Mucosa of descending colon (tissue), 3 donors: ENCODE measurements at regions not wholly inside any gene's neighbourhood (a gene's known extent, or its start where the extent isn't known, plus 50 kb on each side); places are given as distances from the start of the nearest gene placed in this dataset.
"Not testable (repeated sequence)": the region's sequence is repeated elsewhere in the genome, so short reads cannot be mapped to it uniquely, and the experiment has no call there.

ENCODE experiments used
- ATAC-seq: fragments of 200-7000 bp; cut with Tn5 transposase; one replicate; pipeline ENCODE4 v1.9.1; 2020; ENCODE audit warnings: mild to moderate bottlenecking, moderate library complexity
- DNase-seq, 3 donors: peaks; one replicate each; pipeline ENCODE4 v3.0.0-alpha.2; 2020
- H3K36me3 ChIP-seq: fragments of 200-600 bp; one replicate; pipeline ENCODE4 v1.8.0; 2021; ENCODE audit warnings: low read depth, mild to moderate bottlenecking
- H3K4me1 ChIP-seq: fragments of 200-600 bp; one replicate; pipeline ENCODE4 v1.8.0; 2021; ENCODE audit warnings: low read depth, mild to moderate bottlenecking
- H3K4me3 ChIP-seq: fragments of 200-600 bp; one replicate; pipeline ENCODE4 v1.8.0; 2021; ENCODE audit warnings: mild to moderate bottlenecking
- H3K9me3 ChIP-seq: fragments of 200-600 bp; one replicate; pipeline ENCODE4 v1.8.0; 2021; ENCODE audit warnings: mild to moderate bottlenecking
- intact Hi-C, 2 donors: fragments of 100-400 bp; cut with DNase I in 1 of 2; cut with micrococcal nuclease in 1 of 2; formaldehyde crosslinking; loops; one replicate each; pipeline versions ENCODE4 v1.11.0 to v1.11.1; 2022; cut with DNase I, micrococcal nuclease
- donor health status: DM: no; HTN: no; CAD: no; lungs with moderate emphysema.
- donor health status: DM: no; HTN: no; CAD: no.
- donor health status: DM: no; HTN: yes; CAD: no.

- ATAC-seq, H3K9me3 ChIP-seq, H3K4me1 ChIP-seq, DNase-seq, H3K36me3 ChIP-seq, intact Hi-C loops, H3K4me3 ChIP-seq: not testable (repeated sequence)
These were observed 207.0 kb downstream of the BCL2L11 start for GRCh38 chr2:111327726-111328125.

GRCh38 chr2:111329309-111329708, 208.6 kb downstream of the BCL2L11 start:
- H3K9me3 ChIP-seq, H3K4me3 ChIP-seq, intact Hi-C loops, H3K36me3 ChIP-seq, DNase-seq, ATAC-seq, H3K4me1 ChIP-seq: not testable (repeated sequence)

- H3K4me1 ChIP-seq, DNase-seq, intact Hi-C loops, H3K4me3 ChIP-seq, H3K36me3 ChIP-seq, H3K9me3 ChIP-seq: not testable (repeated sequence)
- ATAC-seq, result peak; percentile 72
These were observed 210.5 kb downstream of the BCL2L11 start for GRCh38 chr2:111331099-111331724.

GRCh38 chr2:111335220-111335907, 214.7 kb downstream of the BCL2L11 start:
- ATAC-seq, H3K36me3 ChIP-seq, DNase-seq: not testable (repeated sequence)

GRCh38 chr2:111338474-111338873, 217.8 kb downstream of the BCL2L11 start:
- H3K4me3 ChIP-seq, intact Hi-C loops, DNase-seq, H3K4me1 ChIP-seq, H3K9me3 ChIP-seq, ATAC-seq, H3K36me3 ChIP-seq: not testable (repeated sequence)

More at GRCh38 chr2:111335220-111335907, 214.7 kb downstream of the BCL2L11 start:
- H3K9me3 ChIP-seq, H3K4me3 ChIP-seq, H3K4me1 ChIP-seq, intact Hi-C loops: not testable (repeated sequence)

GRCh38 chr2:111339476-111339875, 218.8 kb downstream of the BCL2L11 start:
- intact Hi-C loops, H3K4me1 ChIP-seq, H3K9me3 ChIP-seq, DNase-seq, H3K36me3 ChIP-seq, H3K4me3 ChIP-seq: not testable (repeated sequence)
- ATAC-seq, result peak; percentile 97

GRCh38 chr2:111344590-111344989, 223.9 kb downstream of the BCL2L11 start:
- H3K36me3 ChIP-seq, intact Hi-C loops, ATAC-seq, H3K4me1 ChIP-seq, H3K4me3 ChIP-seq, H3K9me3 ChIP-seq, DNase-seq: not testable (repeated sequence)

- ATAC-seq, DNase-seq, intact Hi-C loops, H3K9me3 ChIP-seq, H3K36me3 ChIP-seq, H3K4me3 ChIP-seq, H3K4me1 ChIP-seq: not testable (repeated sequence)
These were observed 224.7 kb downstream of the BCL2L11 start for GRCh38 chr2:111345439-111345838.

- DNase-seq (peak in 1 of 3 donors; percentile 31), ATAC-seq (peak; percentile 46)
- H3K36me3 ChIP-seq, H3K4me1 ChIP-seq, intact Hi-C loops, H3K4me3 ChIP-seq, H3K9me3 ChIP-seq: not testable (repeated sequence)
These were observed 225.6 kb downstream of the BCL2L11 start for GRCh38 chr2:111346018-111346930.

GRCh38 chr2:111347695-111348094, 227.0 kb downstream of the BCL2L11 start:
- H3K4me1 ChIP-seq, H3K4me3 ChIP-seq, H3K9me3 ChIP-seq, DNase-seq, H3K36me3 ChIP-seq, intact Hi-C loops: not testable (repeated sequence)
- peak; percentile 58 for ATAC-seq

- intact Hi-C loops, result not testable (repeated sequence)
These were observed 227.6 kb downstream of the BCL2L11 start for GRCh38 chr2:111348316-111348715.

GRCh38 chr2:111355022-111355817, 234.5 kb downstream of the BCL2L11 start:
- H3K4me1 ChIP-seq, H3K36me3 ChIP-seq, ATAC-seq, intact Hi-C loops, H3K9me3 ChIP-seq, H3K4me3 ChIP-seq: not testable (repeated sequence)
- peak in 1 of 3 donors; percentile 26 for DNase-seq

More at GRCh38 chr2:111348316-111348715, 227.6 kb downstream of the BCL2L11 start:
- H3K4me3 ChIP-seq, H3K9me3 ChIP-seq, DNase-seq, ATAC-seq, H3K4me1 ChIP-seq, H3K36me3 ChIP-seq: not testable (repeated sequence)

GRCh38 chr2:111355823-111356511, 235.3 kb downstream of the BCL2L11 start:
- H3K36me3 ChIP-seq, H3K4me1 ChIP-seq, ATAC-seq, DNase-seq, intact Hi-C loops, H3K4me3 ChIP-seq, H3K9me3 ChIP-seq: not testable (repeated sequence)
